Erythroblast (primary cell): ENCODE measurements at regions not wholly inside any gene's neighbourhood (a gene's known extent, or its start where the extent isn't known, plus 50 kb on each side); places are given as distances from the start of the nearest gene placed in this dataset.

ENCODE experiments used
- GATA1 ChIP-seq: IDR thresholded peaks from 2 replicates; pipeline ENCODE4 v1.6.1; 2011; ENCODE audit warnings: low read depth, mild to moderate bottlenecking, control low read depth, low read length, moderate library complexity
- POLR2A ChIP-seq: IDR thresholded peaks from 2 replicates; pipeline ENCODE4 v1.6.1; 2011; ENCODE audit warnings: mild to moderate bottlenecking, low read length

DNA sequence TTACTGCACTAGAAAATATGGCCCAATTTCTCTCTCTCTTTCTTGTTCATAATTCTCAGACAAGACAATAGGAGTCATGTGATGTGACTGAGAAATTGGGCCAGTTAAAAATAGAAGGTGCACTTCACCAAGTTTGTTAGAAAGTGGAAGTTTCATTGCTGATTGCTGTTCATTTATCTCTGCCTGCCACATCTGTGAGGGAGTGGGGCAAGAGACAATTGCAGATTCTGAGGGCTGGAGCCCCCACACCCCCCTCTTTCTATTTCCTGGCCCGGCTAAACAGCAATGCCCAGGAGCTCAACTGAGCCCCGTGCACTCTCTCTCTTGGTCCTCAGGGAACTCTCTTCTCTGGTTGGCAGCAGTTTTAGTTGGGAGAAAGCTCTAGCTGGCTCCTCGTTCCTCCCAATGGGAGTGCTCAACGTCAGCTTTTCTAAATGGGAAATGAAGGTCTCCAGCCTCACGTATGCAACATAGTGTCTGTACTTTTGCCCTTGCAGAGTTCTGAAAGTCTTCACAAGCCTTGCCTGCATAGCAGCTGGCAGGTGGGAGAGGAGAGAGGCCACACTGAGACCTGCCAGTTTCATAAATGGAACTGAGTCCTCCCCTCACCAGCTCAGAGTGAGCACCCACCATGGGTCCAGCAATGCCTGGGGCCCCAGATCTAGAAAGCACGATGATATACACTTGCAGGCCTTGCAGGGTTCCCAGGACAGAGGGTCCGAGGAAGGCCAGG is 115.7 kb downstream of the MYCN start:
- no peak for TF ChIP-seq POLR2A
- TF ChIP-seq GATA1 = no peak
